ENCODE measurements at regions not wholly inside any gene's neighbourhood (a gene's known extent, or its start where the extent isn't known, plus 50 kb on each side); places are given as distances from the start of the nearest gene placed in this dataset.
A peak's percentile ranks its signal among the peaks of the same experiment; 100 is the strongest.

- TF ChIP-seq CTCF (IDR thresholded peaks at IDR 0.05; ENCODE audit: control insufficient read depth, extremely low read depth, insufficient read depth), result no peak
- no peak overlapping the region for H3K4me3 ChIP-seq (ENCODE audit: low read depth, low read length)
- DNase-seq (ENCODE audit: low read depth), result no peak
Measured at GRCh38 chr3:107452436-107452835, 70.3 kb upstream of the BBX start.

- H3K4me3 ChIP-seq (ENCODE audit: low read depth, low read length), result no peak overlapping the region
- no peak for DNase-seq (ENCODE audit: low read depth)
- TF ChIP-seq CTCF (IDR thresholded peaks at IDR 0.05; ENCODE audit: control insufficient read depth, extremely low read depth, insufficient read depth), result no peak
Measured at GRCh38 chr3:107453504-107453903, 69.3 kb upstream of the BBX start.

- H3K4me3 ChIP-seq (ENCODE audit: low read depth, low read length), result no peak overlapping the region
- no peak for TF ChIP-seq CTCF (IDR thresholded peaks at IDR 0.05; ENCODE audit: control insufficient read depth, extremely low read depth, insufficient read depth)
- no peak for DNase-seq (ENCODE audit: low read depth)
Measured at GRCh38 chr3:107455621-107456020, 67.1 kb upstream of the BBX start.

- peak; percentile 76 for DNase-seq (ENCODE audit: low read depth)
- no peak overlapping the region for H3K4me3 ChIP-seq (ENCODE audit: low read depth, low read length)
- no peak for TF ChIP-seq CTCF (IDR thresholded peaks at IDR 0.05; ENCODE audit: control insufficient read depth, extremely low read depth, insufficient read depth)
Measured at GRCh38 chr3:107456501-107456900, 66.3 kb upstream of the BBX start.

- TF ChIP-seq CTCF (IDR thresholded peaks at IDR 0.05; ENCODE audit: control insufficient read depth, extremely low read depth, insufficient read depth), result no peak
Measured at GRCh38 chr3:107458871-107459270, 63.9 kb upstream of the BBX start.

GRCh38 chr3:107461721-107462120 lies 61.0 kb upstream of the BBX start:
- no peak overlapping the region for H3K4me3 ChIP-seq (ENCODE audit: low read depth, low read length)
- no peak for TF ChIP-seq CTCF (IDR thresholded peaks at IDR 0.05; ENCODE audit: control insufficient read depth, extremely low read depth, insufficient read depth)
- no peak for DNase-seq (ENCODE audit: low read depth)

More at GRCh38 chr3:107458871-107459270, 63.9 kb upstream of the BBX start:
- no peak overlapping the region for H3K4me3 ChIP-seq (ENCODE audit: low read depth, low read length)
- DNase-seq (ENCODE audit: low read depth), result peak; percentile 61

GRCh38 chr3:107464037-107464436 lies 58.7 kb upstream of the BBX start:
- no peak for DNase-seq (ENCODE audit: low read depth)
- H3K4me3 ChIP-seq (ENCODE audit: low read depth, low read length), result no peak overlapping the region
- TF ChIP-seq CTCF (IDR thresholded peaks at IDR 0.05; ENCODE audit: control insufficient read depth, extremely low read depth, insufficient read depth), result no peak
